Activated CD4-positive, alpha-beta T cell treated with anti-CD3 and anti-CD28 coated beads, Interleukin-2, amount 10 ng/mL, durations not matched to agents 24 days and 14 days (primary cell): ENCODE measurements at regions not wholly inside any gene's neighbourhood (a gene's known extent, or its start where the extent isn't known, plus 50 kb on each side); places are given as distances from the start of the nearest gene placed in this dataset.
"Not testable (repeated sequence)": the region's sequence is repeated elsewhere in the genome, so short reads cannot be mapped to it uniquely, and the experiment has no call there.

Source experiments
- DNase-seq: peaks from one replicate; pipeline ENCODE4 v3.0.0; 2022
- H3K27ac Mint-ChIP-seq: one replicate; pipeline ENCODE4 v1.8.0; 2022; ENCODE audit warnings: mild to moderate bottlenecking, mixed read lengths
- H3K27me3 Mint-ChIP-seq: one replicate; pipeline ENCODE4 v1.8.0; 2022; ENCODE audit warnings: mixed read lengths
- H3K36me3 Mint-ChIP-seq: one replicate; pipeline ENCODE4 v1.8.0; 2022; ENCODE audit warnings: low read depth, mild to moderate bottlenecking, mixed read lengths
- H3K4me1 Mint-ChIP-seq: one replicate; pipeline ENCODE4 v1.8.0; 2021; ENCODE audit warnings: mixed read lengths
- H3K4me3 Mint-ChIP-seq: one replicate; pipeline ENCODE4 v1.8.0; 2022; ENCODE audit warnings: mild to moderate bottlenecking, moderate library complexity, mixed read lengths
- H3K9me3 Mint-ChIP-seq: one replicate; pipeline ENCODE4 v1.8.0; 2021; ENCODE audit warnings: mixed read lengths
- intact Hi-C: fragments of 100-400 bp; cut with micrococcal nuclease; formaldehyde crosslinking; loops from one replicate; pipeline ENCODE4 v1.15.1; 2023

DNA sequence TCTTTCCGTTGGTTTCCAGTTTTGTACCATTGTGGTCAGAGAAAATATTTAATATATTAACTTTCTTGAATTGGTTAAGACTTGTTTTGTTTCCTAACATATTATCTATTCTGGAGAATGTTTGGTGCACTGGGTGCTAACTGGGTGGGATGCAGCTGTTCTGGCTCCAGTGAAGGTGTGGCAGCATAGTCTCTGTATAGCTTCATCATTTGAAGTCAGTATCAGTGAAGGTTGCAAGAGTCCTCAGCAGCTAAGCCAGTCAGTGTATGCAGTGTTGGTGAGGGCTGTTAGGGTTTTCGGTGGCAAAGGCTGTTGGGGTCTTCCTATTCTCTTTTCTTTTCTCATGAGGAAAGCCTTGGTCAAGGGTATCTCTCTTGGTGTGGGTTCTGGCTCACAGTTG is 698.7 kb upstream of the ADGRL4 start:
- Mint-ChIP-seq H3K4me3 (no peak overlapping the region), H3K36me3 (no peaks in the 10 kb centered on the region), H3K27me3 (no peaks in the 10 kb centered on the region), H3K9me3 (peaks cover 6% of the 10 kb centered on the region), H3K27ac (no peak overlapping the region), H3K4me1 (no peaks in the 10 kb centered on the region)
- no peak for DNase-seq
- intact Hi-C loops, result no loop called here

DNA sequence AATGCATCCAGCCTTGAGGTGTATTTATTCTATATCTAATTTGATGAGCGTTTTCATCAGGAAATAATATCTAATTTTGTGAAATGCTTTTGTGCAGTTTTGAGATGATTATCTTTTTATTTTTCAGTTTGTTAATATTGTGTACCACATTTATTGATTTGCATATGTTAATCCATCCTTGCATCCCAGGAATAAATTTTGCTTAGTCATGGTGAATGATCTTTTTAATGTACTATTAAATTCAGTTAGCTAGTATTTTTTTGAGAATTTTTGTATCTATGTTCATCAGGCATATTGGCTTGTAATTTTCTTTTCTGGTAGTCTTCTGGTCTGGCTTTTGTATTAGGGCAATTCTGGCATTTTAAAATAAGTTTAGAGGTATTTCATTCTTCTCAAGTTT is 697.5 kb upstream of the ADGRL4 start:
- no peaks in the 10 kb centered on the region for H3K4me1 Mint-ChIP-seq
- H3K4me3 Mint-ChIP-seq, result no peak overlapping the region
- peaks cover 9% of the 10 kb centered on the region for H3K9me3 Mint-ChIP-seq
- no peak for DNase-seq
- no peaks in the 10 kb centered on the region for H3K36me3 Mint-ChIP-seq
- no peaks in the 10 kb centered on the region for H3K27me3 Mint-ChIP-seq
- H3K27ac Mint-ChIP-seq, result no peak overlapping the region
- intact Hi-C loops, result no loop called here

- H3K4me1 Mint-ChIP-seq, H3K4me3 Mint-ChIP-seq, H3K27me3 Mint-ChIP-seq, H3K36me3 Mint-ChIP-seq, intact Hi-C loops, H3K9me3 Mint-ChIP-seq, DNase-seq, H3K27ac Mint-ChIP-seq: not testable (repeated sequence)
These were observed 695.9 kb upstream of the ADGRL4 start for GRCh38 chr1:79702336-79702999.

- Mint-ChIP-seq H3K27ac (no peak overlapping the region), H3K27me3 (no peaks in the 10 kb centered on the region), H3K36me3 (no peaks in the 10 kb centered on the region), H3K4me1 (no peaks in the 10 kb centered on the region), H3K4me3 (no peak overlapping the region), H3K9me3 (peaks cover 3% of the 10 kb centered on the region)
- intact Hi-C loops, result no loop called here
- DNase-seq, result no peak
These were observed 688.6 kb upstream of the ADGRL4 start for GRCh38 chr1:79695138-79695537.

GRCh38 chr1:79694241-79694640 is 687.7 kb upstream of the ADGRL4 start:
- Mint-ChIP-seq H3K9me3 (no peaks in the 10 kb centered on the region), H3K27me3 (no peaks in the 10 kb centered on the region)

GRCh38 chr1:79693441-79694114 is 687.0 kb upstream of the ADGRL4 start:
- Mint-ChIP-seq H3K27ac (no peak overlapping the region), H3K9me3 (no peaks in the 10 kb centered on the region), H3K4me1 (no peaks in the 10 kb centered on the region), H3K36me3 (no peaks in the 10 kb centered on the region), H3K4me3 (no peak overlapping the region), H3K27me3 (no peaks in the 10 kb centered on the region)
- intact Hi-C loops, result no loop called here
- DNase-seq, result no peak

More at GRCh38 chr1:79694241-79694640, 687.7 kb upstream of the ADGRL4 start:
- Mint-ChIP-seq H3K4me3 (no peak overlapping the region), H3K27ac (no peak overlapping the region), H3K36me3 (no peaks in the 10 kb centered on the region), H3K4me1 (no peaks in the 10 kb centered on the region)
- DNase-seq, result no peak
- intact Hi-C loops, result no loop called here

DNA sequence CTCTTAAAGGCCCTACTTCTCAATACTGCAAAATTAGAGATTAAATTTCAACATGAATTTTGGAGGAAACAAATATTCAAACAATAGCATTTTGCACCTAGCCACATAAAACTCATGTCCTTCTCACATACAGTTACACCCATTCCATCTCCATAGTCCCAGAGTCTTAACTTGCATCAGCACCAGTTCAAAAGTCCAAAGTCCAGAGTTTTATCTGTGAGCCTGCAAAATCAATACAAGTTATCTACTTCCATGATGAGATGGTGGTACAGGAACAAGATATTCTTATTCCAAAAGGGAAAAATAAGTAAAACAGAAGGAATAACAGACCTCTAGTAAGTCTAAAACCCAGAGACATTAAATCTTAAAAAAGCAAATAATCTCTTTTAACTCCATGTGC is 686.0 kb upstream of the ADGRL4 start:
- no peak for DNase-seq
- Mint-ChIP-seq H3K27ac (no peak overlapping the region), H3K4me1 (no peaks in the 10 kb centered on the region), H3K4me3 (no peak overlapping the region), H3K27me3 (no peaks in the 10 kb centered on the region), H3K36me3 (no peaks in the 10 kb centered on the region), H3K9me3 (peaks cover 4% of the 10 kb centered on the region)
- intact Hi-C loops, result no loop called here

DNA sequence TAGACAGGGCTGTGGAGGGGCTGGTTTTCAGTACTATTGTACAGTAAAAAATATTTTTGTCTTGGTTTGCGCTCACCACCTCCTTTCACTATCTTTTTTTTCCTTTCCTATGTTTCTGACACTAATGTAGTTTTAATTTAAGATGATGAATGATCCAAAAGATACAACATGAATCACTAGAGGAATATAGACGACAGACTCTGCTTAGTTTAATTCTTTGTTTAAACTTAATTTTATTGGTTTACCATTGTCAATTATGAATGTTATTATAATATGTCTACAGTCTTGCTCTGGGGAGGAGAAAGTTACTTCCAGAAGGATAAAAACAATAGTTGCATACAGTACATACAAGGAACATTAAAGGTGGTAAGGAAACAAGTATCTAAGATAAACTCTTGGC is 682.4 kb upstream of the ADGRL4 start:
- peaks cover 7% of the 10 kb centered on the region for H3K9me3 Mint-ChIP-seq
- intact Hi-C loops, result no loop called here
- H3K36me3 Mint-ChIP-seq, result no peaks in the 10 kb centered on the region
- H3K27me3 Mint-ChIP-seq, result no peaks in the 10 kb centered on the region
- no peak overlapping the region for H3K27ac Mint-ChIP-seq
- no peak overlapping the region for H3K4me3 Mint-ChIP-seq
- no peaks in the 10 kb centered on the region for H3K4me1 Mint-ChIP-seq
- DNase-seq, result no peak

GRCh38 chr1:79683420-79683819 is 676.9 kb upstream of the ADGRL4 start:
- H3K4me1 Mint-ChIP-seq, result no peaks in the 10 kb centered on the region
- no peaks in the 10 kb centered on the region for H3K36me3 Mint-ChIP-seq
- no peak for DNase-seq
- no peaks in the 10 kb centered on the region for H3K27me3 Mint-ChIP-seq
- intact Hi-C loops, result no loop called here
- H3K27ac Mint-ChIP-seq, result no peak overlapping the region
- no peak overlapping the region for H3K4me3 Mint-ChIP-seq
- H3K9me3 Mint-ChIP-seq, result peaks cover 10% of the 10 kb centered on the region

GRCh38 chr1:79682478-79682877 is 675.9 kb upstream of the ADGRL4 start:
- no peak overlapping the region for H3K27ac Mint-ChIP-seq
- intact Hi-C loops, result no loop called here
- H3K9me3 Mint-ChIP-seq, result peaks cover 9% of the 10 kb centered on the region
- H3K4me1 Mint-ChIP-seq, result no peaks in the 10 kb centered on the region
- no peak for DNase-seq
- no peak overlapping the region for H3K4me3 Mint-ChIP-seq
- H3K27me3 Mint-ChIP-seq, result no peaks in the 10 kb centered on the region
- H3K36me3 Mint-ChIP-seq, result no peaks in the 10 kb centered on the region

DNA sequence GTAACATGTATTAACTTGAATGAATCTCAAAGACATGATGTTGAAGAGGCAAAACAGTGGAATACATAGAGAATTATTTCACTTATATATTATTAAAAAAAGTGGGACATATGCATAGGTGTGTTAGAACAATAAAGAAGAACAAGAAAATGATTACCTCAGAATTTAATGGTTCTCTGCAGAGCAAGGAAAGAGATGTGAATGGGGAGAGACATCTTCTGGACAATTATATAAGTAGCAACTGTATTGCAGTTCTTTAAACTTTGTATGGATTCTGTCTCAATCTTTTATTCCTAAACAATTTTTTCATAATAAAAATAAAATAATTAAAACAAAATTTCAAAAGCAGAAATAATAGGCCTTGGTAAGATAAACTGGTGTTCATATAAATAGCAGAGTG is 674.9 kb upstream of the ADGRL4 start:
- H3K4me3 Mint-ChIP-seq, result no peak overlapping the region
- no peaks in the 10 kb centered on the region for H3K4me1 Mint-ChIP-seq
- peaks cover 9% of the 10 kb centered on the region for H3K9me3 Mint-ChIP-seq
- H3K27me3 Mint-ChIP-seq, result no peaks in the 10 kb centered on the region
- DNase-seq, result no peak
- no peak overlapping the region for H3K27ac Mint-ChIP-seq
- intact Hi-C loops, result no loop called here
- H3K36me3 Mint-ChIP-seq, result no peaks in the 10 kb centered on the region

- Mint-ChIP-seq H3K27ac (no peak overlapping the region), H3K9me3 (peaks cover 7% of the 10 kb centered on the region), H3K27me3 (no peaks in the 10 kb centered on the region), H3K4me3 (no peak overlapping the region), H3K36me3 (no peaks in the 10 kb centered on the region), H3K4me1 (no peaks in the 10 kb centered on the region)
- no peak for DNase-seq
- intact Hi-C loops, result no loop called here
These were observed 673.4 kb upstream of the ADGRL4 start for GRCh38 chr1:79679916-79680315.

DNA sequence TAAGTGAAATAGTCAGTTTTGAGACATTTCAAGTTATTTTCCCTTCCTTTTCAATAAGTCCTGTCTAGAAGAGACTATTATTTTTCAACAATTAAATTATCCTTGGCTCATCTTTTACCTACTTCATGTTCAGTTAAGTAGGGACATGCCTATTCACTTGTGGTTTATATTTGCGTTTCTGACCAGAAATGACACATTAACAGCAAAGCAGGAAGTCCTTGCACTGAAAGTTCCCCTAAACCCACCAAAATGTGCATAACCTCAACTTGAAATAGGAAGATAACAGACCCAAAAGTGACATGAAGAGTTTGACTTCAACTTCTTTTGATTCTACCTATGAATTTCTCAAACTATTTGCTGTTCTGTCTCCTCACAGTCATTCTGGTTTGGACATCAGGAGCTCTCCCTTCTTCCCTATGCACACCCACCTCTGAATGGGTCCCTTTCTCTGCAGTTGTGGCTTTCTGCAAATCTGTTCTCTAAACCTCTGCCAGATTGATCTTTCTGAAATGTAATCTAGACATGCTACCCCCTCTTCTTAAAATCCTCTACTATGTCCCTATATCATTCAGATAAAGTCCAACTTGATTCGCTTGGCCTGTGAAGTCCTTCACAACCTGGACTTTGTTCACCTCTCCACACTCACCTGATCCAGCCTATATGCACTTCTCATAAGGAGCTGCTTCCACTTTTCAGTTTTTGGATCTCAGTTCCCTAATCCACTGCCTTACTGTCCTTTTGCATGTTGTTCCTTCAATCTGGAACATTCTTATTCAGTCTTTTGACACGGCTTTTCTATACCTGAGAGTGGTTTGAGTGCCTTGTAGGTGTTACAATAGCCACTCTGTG is 661.5 kb upstream of the ADGRL4 start:
- intact Hi-C loops, result no loop called here
- no peaks in the 10 kb centered on the region for H3K27me3 Mint-ChIP-seq
- no peaks in the 10 kb centered on the region for H3K9me3 Mint-ChIP-seq
- no peaks in the 10 kb centered on the region for H3K4me1 Mint-ChIP-seq
- H3K36me3 Mint-ChIP-seq, result no peaks in the 10 kb centered on the region
- H3K4me3 Mint-ChIP-seq, result no peak overlapping the region
- H3K27ac Mint-ChIP-seq, result no peak overlapping the region
- no peak for DNase-seq

GRCh38 chr1:79667166-79667565 is 660.6 kb upstream of the ADGRL4 start:
- no peaks in the 10 kb centered on the region for H3K4me1 Mint-ChIP-seq
- H3K9me3 Mint-ChIP-seq, result no peaks in the 10 kb centered on the region

More at GRCh38 chr1:79667166-79667565, 660.6 kb upstream of the ADGRL4 start:
- Mint-ChIP-seq H3K36me3 (no peaks in the 10 kb centered on the region), H3K27ac (no peak overlapping the region), H3K27me3 (no peaks in the 10 kb centered on the region), H3K4me3 (no peak overlapping the region)
- no peak for DNase-seq
- intact Hi-C loops, result no loop called here
